ENCODE measurements at regions not wholly inside any gene's neighbourhood (a gene's known extent, or its start where the extent isn't known, plus 50 kb on each side); places are given as distances from the start of the nearest gene placed in this dataset.

DNA sequence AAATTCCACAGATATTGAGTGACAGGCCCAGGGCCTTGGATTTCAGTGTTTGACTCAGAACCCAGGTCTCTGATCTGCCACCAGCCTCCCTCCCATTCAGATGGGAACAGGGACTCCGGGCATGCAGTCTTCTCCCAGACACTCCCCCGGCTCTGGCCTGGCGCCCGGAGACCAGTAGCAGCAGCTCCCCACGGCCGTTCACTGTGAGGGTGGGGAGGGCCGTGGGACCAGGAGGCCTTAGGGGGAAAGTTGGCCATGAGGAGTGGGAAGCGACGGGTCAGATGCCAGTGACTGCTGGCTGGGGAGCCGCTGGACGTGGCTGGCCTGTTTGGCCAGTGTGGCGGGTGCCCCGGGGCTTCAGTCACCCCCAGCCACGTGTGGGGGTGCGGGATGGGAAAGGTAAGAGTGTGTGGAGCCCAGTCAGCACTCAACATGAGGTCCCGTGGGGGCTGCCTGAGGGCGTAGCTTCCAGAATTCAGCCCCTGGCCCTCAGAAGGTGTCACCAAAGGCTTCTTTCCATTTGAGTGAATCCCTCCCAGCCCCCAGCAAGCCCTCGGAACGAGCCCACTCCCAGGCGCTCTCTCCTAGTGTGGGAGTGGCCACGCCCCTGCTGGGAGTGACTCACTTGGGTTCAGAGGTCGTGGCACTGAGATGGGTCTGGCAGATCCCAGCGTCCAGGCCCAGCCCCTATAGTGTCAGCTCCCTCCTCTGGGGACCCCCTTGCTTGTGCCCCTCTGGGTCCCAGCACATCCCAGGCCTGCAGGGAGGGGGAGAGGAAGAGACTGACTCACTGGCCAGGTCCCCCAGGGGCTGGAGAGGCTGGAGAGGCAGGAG is 309.4 kb downstream of the SEC14L1 start:
- H3K36me3 Mint-ChIP-seq: peaks cover 7% of the 10 kb centered on the region
- H3K9me3 Mint-ChIP-seq: no peaks in the 10 kb centered on the region
- H3K4me1 Mint-ChIP-seq: peaks cover 0 to 61% (median 44%) of the 10 kb centered on the region in 4 donors
- no peaks in the 10 kb centered on the region for H3K9me3 ChIP-seq (ENCODE audit: control insufficient read depth in 2 of 2, low read length in 2 of 2)
- H3K27ac ChIP-seq (ENCODE audit: insufficient read depth, low read length, poor library complexity, severe bottlenecking): peak overlapping the region; percentile 91
- no peaks in the 10 kb centered on the region for H3K36me3 ChIP-seq (ENCODE audit: control insufficient read depth, insufficient read depth, low read length)
- no peaks in the 10 kb centered on the region for H3K27me3 ChIP-seq (ENCODE audit: control insufficient read depth, insufficient read depth, low read length)
- peaks cover 84% of the 10 kb centered on the region for H3K4me1 ChIP-seq (ENCODE audit: control insufficient read depth, insufficient read depth, low read length, poor library complexity, severe bottlenecking)
- H3K27ac Mint-ChIP-seq: peak overlapping the region; percentile 98 to 100 (median 99)
- peak overlapping the region; percentile 97 for H3K4me3 ChIP-seq (ENCODE audit: low read depth, low read length)
- no peak for ATAC-seq (ENCODE audit: low read depth in 2 of 2)
- DNase-seq: peak in 1 of 3 donors; percentile 50
- no peaks in the 10 kb centered on the region for H3K27me3 Mint-ChIP-seq
- H3K4me3 Mint-ChIP-seq: peak overlapping the region; percentile 91 to 100 (median 96)

DNA sequence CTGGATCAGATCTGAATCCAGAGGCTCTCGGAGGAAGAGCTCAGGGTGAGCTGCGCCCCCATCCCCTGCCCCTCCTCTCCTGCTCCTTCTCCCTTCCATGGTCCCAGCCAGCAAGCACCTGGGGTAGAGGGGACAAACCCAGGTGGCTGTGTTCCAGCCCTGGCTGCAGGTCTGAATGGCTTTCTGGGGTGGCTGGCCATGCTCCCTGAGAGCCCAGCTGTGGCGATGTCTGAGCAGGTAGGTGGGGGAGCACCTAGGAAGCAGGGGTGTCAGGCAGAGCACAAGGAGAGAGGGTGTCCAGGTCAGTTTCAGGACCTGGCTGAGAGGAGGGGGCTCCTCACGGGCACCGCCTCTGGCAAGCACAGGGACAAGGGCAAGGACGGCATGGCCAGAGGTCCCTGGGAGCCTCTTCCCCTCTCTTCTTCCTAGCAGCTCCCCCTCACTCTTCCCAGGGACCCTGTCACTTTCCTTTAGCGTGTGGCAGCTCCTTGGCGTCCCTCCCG is 310.0 kb downstream of the SEC14L1 start:
- H3K27me3 Mint-ChIP-seq: no peaks in the 10 kb centered on the region
- no peaks in the 10 kb centered on the region for H3K9me3 Mint-ChIP-seq
- no peaks in the 10 kb centered on the region for H3K27me3 ChIP-seq (ENCODE audit: control insufficient read depth, insufficient read depth, low read length)
- no peaks in the 10 kb centered on the region for H3K9me3 ChIP-seq (ENCODE audit: control insufficient read depth in 2 of 2, low read length in 2 of 2)
- peaks cover 84% of the 10 kb centered on the region for H3K4me1 ChIP-seq (ENCODE audit: control insufficient read depth, insufficient read depth, low read length, poor library complexity, severe bottlenecking)
- peak overlapping the region; percentile 98 to 100 (median 99) for H3K27ac Mint-ChIP-seq
- peaks cover 13% of the 10 kb centered on the region for H3K36me3 Mint-ChIP-seq
- DNase-seq (no peak), ATAC-seq (ENCODE audit: low read depth in 2 of 2) (no peak)
- peak overlapping the region; percentile 97 for H3K4me3 ChIP-seq (ENCODE audit: low read depth, low read length)
- H3K4me1 Mint-ChIP-seq: peaks cover 0 to 60% (median 42%) of the 10 kb centered on the region in 4 donors
- peak overlapping the region; percentile 91 for H3K27ac ChIP-seq (ENCODE audit: insufficient read depth, low read length, poor library complexity, severe bottlenecking)
- H3K4me3 Mint-ChIP-seq: peak overlapping the region; percentile 91 to 100 (median 96)
- no peaks in the 10 kb centered on the region for H3K36me3 ChIP-seq (ENCODE audit: control insufficient read depth, insufficient read depth, low read length)

DNA sequence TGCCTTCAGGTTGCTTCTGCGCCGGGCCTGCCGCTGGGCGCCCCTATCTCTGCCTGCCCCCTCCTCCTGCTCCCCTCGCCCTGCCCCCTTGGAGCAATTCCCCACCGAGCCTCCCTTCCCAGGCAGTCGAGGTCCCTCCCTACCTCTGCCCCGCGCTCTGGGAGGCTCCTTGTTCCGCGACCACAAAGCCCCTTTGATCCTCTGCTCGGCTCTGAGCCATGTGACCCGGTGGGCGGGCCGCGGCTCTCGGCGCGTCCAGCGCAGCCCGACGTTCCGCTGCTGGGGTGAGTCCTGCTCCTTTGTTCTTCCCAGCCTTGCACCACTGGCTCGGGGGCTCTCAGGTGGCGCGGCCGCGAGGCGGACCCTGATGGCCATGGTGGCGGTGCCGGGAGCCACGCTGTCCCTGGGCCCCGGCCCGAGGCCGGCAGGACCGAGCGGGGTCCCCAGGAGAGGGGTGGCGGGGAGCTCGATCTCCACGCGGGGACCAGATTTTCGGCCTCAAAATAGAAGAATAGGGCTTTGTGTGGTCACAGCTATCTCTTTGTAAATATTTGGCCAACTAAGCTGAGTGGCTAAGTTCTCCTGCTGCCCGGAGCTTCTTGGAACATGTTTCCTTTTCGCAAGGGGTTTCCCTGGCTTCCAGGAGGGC is 310.6 kb downstream of the SEC14L1 start:
- H3K36me3 Mint-ChIP-seq: peaks cover 14% of the 10 kb centered on the region
- Histone ChIP-seq H3K36me3 (ENCODE audit: control insufficient read depth, insufficient read depth, low read length) (no peaks in the 10 kb centered on the region), H3K9me3 (ENCODE audit: control insufficient read depth in 2 of 2, low read length in 2 of 2) (no peaks in the 10 kb centered on the region), H3K4me1 (ENCODE audit: control insufficient read depth, insufficient read depth, low read length, poor library complexity, severe bottlenecking) (peaks cover 83% of the 10 kb centered on the region), H3K27me3 (ENCODE audit: control insufficient read depth, insufficient read depth, low read length) (no peaks in the 10 kb centered on the region), H3K27ac (ENCODE audit: insufficient read depth, low read length, poor library complexity, severe bottlenecking) (peak overlapping the region; percentile 91), H3K4me3 (ENCODE audit: low read depth, low read length) (peak overlapping the region; percentile 97)
- ATAC-seq (ENCODE audit: low read depth in 2 of 2): peak; percentile 61 to 62
- peak overlapping the region; percentile 98 to 100 (median 99) for H3K27ac Mint-ChIP-seq
- no peaks in the 10 kb centered on the region for H3K9me3 Mint-ChIP-seq
- H3K4me1 Mint-ChIP-seq: peaks cover 0 to 56% (median 37%) of the 10 kb centered on the region in 4 donors
- peak; percentile 73 to 81 (median 73) for DNase-seq
- H3K27me3 Mint-ChIP-seq: no peaks in the 10 kb centered on the region
- peak overlapping the region; percentile 91 to 100 (median 96) for H3K4me3 Mint-ChIP-seq

DNA sequence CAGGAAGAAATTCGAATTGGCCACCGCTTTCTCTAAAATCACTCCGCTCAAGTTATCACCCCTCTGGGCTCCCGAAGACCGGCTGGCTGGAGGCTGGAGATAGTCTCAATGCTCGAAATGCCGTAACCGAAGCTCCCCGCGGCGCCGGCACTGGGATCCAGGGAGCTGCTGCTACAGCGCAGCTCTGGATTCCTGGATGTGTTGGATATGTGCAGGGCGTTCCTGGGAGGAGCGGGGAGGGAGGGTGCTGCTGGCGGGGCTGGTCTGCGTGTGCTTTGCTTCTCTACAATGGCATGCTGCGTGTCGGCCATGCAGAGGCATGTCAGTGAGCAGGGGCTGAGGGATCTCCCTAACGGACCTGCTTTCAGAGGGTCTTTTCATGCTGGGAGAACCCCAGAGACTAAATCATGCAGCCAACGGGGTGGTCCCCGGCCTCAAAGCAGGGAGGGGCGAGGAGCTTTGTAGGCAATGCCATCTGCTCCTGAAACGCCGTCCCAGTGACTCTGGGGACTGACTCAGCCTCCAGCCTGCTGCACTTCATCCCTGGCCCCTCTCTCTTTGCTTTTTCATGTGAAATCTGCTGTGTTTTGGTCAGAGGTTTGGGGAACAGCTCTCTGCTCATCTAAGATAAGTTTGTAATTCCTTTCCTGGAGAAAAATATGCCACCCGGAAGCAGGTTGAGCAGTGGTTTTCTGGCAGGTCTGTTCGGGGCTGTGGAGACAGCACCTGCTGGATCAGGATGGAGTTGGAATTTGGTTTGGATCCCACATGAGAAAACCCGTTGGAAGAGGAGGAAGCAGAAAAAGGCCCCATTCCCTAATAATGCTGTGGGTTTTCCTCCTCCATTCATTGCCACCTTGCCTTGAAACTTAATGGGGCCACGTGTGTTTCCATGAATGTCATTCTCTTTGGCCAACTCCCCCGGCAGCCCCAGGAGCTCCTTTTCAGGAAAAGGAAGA is 311.4 kb downstream of the SEC14L1 start:
- peak overlapping the region; percentile 91 to 100 (median 96) for H3K4me3 Mint-ChIP-seq
- ATAC-seq (ENCODE audit: low read depth in 2 of 2): no peak
- DNase-seq: peak in 1 of 3 donors; percentile 46
- H3K9me3 Mint-ChIP-seq: no peaks in the 10 kb centered on the region
- peak overlapping the region; percentile 91 for H3K27ac ChIP-seq (ENCODE audit: insufficient read depth, low read length, poor library complexity, severe bottlenecking)
- H3K36me3 ChIP-seq (ENCODE audit: control insufficient read depth, insufficient read depth, low read length): no peaks in the 10 kb centered on the region
- H3K36me3 Mint-ChIP-seq: peaks cover 14% of the 10 kb centered on the region
- peak overlapping the region; percentile 98 to 100 (median 99) for H3K27ac Mint-ChIP-seq
- no peaks in the 10 kb centered on the region for H3K27me3 Mint-ChIP-seq
- peaks cover 0 to 51% (median 33%) of the 10 kb centered on the region in 4 donors for H3K4me1 Mint-ChIP-seq
- H3K4me3 ChIP-seq (ENCODE audit: low read depth, low read length): peak overlapping the region; percentile 97
- H3K27me3 ChIP-seq (ENCODE audit: control insufficient read depth, insufficient read depth, low read length): no peaks in the 10 kb centered on the region
- H3K9me3 ChIP-seq (ENCODE audit: control insufficient read depth in 2 of 2, low read length in 2 of 2): no peaks in the 10 kb centered on the region
- H3K4me1 ChIP-seq (ENCODE audit: control insufficient read depth, insufficient read depth, low read length, poor library complexity, severe bottlenecking): peaks cover 83% of the 10 kb centered on the region

DNA sequence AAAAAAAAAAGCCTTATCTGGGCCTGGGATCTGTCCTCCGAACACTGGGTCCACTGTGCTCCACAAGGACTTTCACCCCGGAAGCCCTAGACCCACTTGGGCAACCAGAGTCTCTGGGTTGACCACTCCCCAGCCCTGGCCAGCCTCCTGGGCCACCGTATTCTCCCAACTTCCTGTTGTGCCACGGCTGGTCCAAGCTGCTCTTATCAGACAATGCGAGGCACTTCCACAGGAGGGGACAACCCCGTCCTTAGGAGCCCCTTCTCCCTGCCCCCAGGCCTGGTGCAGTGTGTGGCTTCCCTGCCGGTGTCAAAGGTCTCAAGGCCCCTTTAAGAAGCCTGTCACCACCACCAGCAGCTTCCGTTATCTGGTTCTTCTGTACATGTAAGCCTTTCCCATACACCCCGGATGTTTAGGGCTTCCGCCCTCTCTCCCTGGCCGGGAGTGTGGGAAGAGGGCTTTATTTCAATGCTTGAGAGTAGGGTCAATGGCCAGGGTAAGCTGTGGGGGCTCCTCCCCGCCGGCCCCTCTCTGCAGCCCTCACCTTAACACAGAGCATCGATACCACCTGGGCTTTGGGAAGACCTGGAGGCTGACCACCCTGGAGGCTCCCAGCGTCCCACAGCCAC is 313.0 kb downstream of the SEC14L1 start:
- peaks cover 18% of the 10 kb centered on the region for H3K36me3 Mint-ChIP-seq
- peak overlapping the region; percentile 98 to 100 (median 99) for H3K27ac Mint-ChIP-seq
- H3K27ac ChIP-seq (ENCODE audit: insufficient read depth, low read length, poor library complexity, severe bottlenecking): peak overlapping the region; percentile 91
- peak overlapping the region; percentile 97 for H3K4me3 ChIP-seq (ENCODE audit: low read depth, low read length)
- no peaks in the 10 kb centered on the region for H3K27me3 Mint-ChIP-seq
- H3K9me3 Mint-ChIP-seq: peaks cover 0 to 1% (median 0%) of the 10 kb centered on the region in 7 donors
- H3K36me3 ChIP-seq (ENCODE audit: control insufficient read depth, insufficient read depth, low read length): no peaks in the 10 kb centered on the region
- H3K27me3 ChIP-seq (ENCODE audit: control insufficient read depth, insufficient read depth, low read length): no peaks in the 10 kb centered on the region
- H3K4me1 ChIP-seq (ENCODE audit: control insufficient read depth, insufficient read depth, low read length, poor library complexity, severe bottlenecking): peaks cover 84% of the 10 kb centered on the region
- peak; percentile 48 to 87 (median 64) for DNase-seq
- peaks cover 0 to 54% (median 33%) of the 10 kb centered on the region in 4 donors for H3K4me1 Mint-ChIP-seq
- ATAC-seq (ENCODE audit: low read depth in 2 of 2): peak; percentile 35 to 51
- H3K4me3 Mint-ChIP-seq: peak overlapping the region; percentile 91 to 100 (median 96)
- no peaks in the 10 kb centered on the region for H3K9me3 ChIP-seq (ENCODE audit: control insufficient read depth in 2 of 2, low read length in 2 of 2)

DNA sequence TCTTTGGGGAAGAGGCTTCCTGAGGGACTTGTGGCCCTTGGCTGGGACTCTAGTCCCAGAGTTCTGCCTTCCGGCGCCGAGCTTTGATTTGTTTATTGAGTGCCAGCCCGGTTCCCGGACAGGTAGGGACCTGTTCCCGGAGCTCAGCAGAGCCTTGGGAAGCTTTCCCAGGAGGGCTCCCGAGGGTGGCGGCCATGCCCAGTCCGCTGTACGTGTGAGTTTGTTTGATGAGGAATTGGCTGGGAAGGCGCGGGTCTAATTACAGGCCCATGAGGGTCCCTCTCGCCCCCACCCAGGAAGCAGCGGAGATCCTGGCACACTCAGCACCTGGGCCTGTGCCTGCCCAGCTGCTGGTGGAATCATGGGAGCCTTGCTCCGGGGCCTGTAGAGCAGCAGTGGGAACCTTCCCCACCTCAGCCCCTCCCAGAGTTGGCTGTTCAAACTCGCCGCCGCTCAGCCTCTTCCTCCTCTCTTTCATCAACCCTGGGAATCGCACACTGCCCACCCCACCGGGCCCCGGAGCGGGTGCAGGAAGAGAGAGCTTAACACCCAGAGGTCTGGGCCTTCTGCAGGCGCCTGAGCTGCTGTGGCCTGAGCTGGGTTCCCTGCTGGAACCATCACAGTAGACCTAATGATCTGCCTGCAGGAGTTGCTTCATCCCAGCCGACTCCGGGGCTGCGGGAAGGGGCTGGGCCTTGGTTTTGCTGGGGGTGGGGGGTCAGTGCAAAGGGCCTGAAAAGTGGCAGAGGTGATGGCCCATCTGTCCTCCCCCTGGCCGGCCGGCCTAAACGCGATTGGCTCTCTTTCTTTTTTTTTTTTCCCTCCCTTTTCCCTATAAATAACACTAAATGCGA is 313.7 kb downstream of the SEC14L1 start:
- H3K27ac ChIP-seq (ENCODE audit: insufficient read depth, low read length, poor library complexity, severe bottlenecking): peak overlapping the region; percentile 91
- H3K27me3 ChIP-seq (ENCODE audit: control insufficient read depth, insufficient read depth, low read length): no peaks in the 10 kb centered on the region
- ATAC-seq (ENCODE audit: low read depth in 2 of 2) (no peak), DNase-seq (peak in 1 of 3 donors; percentile 39)
- peaks cover 4% of the 10 kb centered on the region for H3K27me3 Mint-ChIP-seq
- peak overlapping the region; percentile 98 to 100 (median 99) for H3K27ac Mint-ChIP-seq
- peaks cover 22% of the 10 kb centered on the region for H3K36me3 Mint-ChIP-seq
- H3K36me3 ChIP-seq (ENCODE audit: control insufficient read depth, insufficient read depth, low read length): no peaks in the 10 kb centered on the region
- peaks cover 0 to 54% (median 34%) of the 10 kb centered on the region in 4 donors for H3K4me1 Mint-ChIP-seq
- peaks cover 84% of the 10 kb centered on the region for H3K4me1 ChIP-seq (ENCODE audit: control insufficient read depth, insufficient read depth, low read length, poor library complexity, severe bottlenecking)
- H3K4me3 ChIP-seq (ENCODE audit: low read depth, low read length): peak overlapping the region; percentile 97
- H3K4me3 Mint-ChIP-seq: peak overlapping the region; percentile 91 to 100 (median 96)
- peaks cover 0 to 1% (median 0%) of the 10 kb centered on the region in 7 donors for H3K9me3 Mint-ChIP-seq
- H3K9me3 ChIP-seq (ENCODE audit: control insufficient read depth in 2 of 2, low read length in 2 of 2): no peaks in the 10 kb centered on the region
